H9 (cell line): ENCODE measurements at regions not wholly inside any gene's neighbourhood (a gene's known extent, or its start where the extent isn't known, plus 50 kb on each side); places are given as distances from the start of the nearest gene placed in this dataset.

Experiments
- DNase-seq: peaks from one replicate; pipeline ENCODE4 v3.0.0-alpha.2; 2017
- H2AFZ ChIP-seq: one replicate; pipeline ENCODE4 v1.6.1; 2013; ENCODE audit warnings: mild to moderate bottlenecking, low read length, control low read depth, moderate library complexity
- H2AK5ac ChIP-seq: 2 replicates; pipeline ENCODE4 v1.6.1; 2013; ENCODE audit warnings: low read length, control low read depth, mixed read lengths; ENCODE audit not compliant: insufficient read length
- H2BK120ac ChIP-seq: one replicate; pipeline ENCODE4 v1.6.1; 2013; ENCODE audit warnings: low read depth, mild to moderate bottlenecking, low read length, control low read depth, inconsistent platforms; ENCODE audit not compliant: poor library complexity, severe bottlenecking
- H2BK12ac ChIP-seq: 2 replicates; pipeline ENCODE4 v1.6.1; 2013; ENCODE audit warnings: low read length, control low read depth, mixed read lengths, low read depth; ENCODE audit not compliant: insufficient read length
- H2BK15ac ChIP-seq: 2 replicates; pipeline ENCODE4 v1.6.1; 2013; ENCODE audit warnings: low read depth, low read length, control low read depth
- H2BK20ac ChIP-seq: one replicate; pipeline ENCODE4 v1.6.1; 2013; ENCODE audit warnings: low read depth, mild to moderate bottlenecking, low read length, control low read depth, inconsistent platforms; ENCODE audit not compliant: poor library complexity, severe bottlenecking
- H2BK5ac ChIP-seq: 2 replicates; pipeline ENCODE4 v1.6.1; 2013; ENCODE audit warnings: low read length, control low read depth, mixed read lengths; ENCODE audit not compliant: insufficient read length
- H3K14ac ChIP-seq: 2 replicates; pipeline ENCODE4 v1.6.1; 2013; ENCODE audit warnings: low read length, control low read depth; ENCODE audit not compliant: insufficient read depth
- H3K18ac ChIP-seq: 2 replicates; pipeline ENCODE4 v1.6.1; 2013; ENCODE audit warnings: low read depth, mild to moderate bottlenecking, mixed read lengths, low read length, control low read depth; ENCODE audit not compliant: insufficient read length
- H3K23ac ChIP-seq: 2 replicates; pipeline ENCODE4 v1.6.1; 2013; ENCODE audit warnings: low read length, control low read depth, mixed read lengths, low read depth; ENCODE audit not compliant: insufficient read length
- H3K23me2 ChIP-seq: 2 replicates; pipeline ENCODE4 v1.6.1; 2013; ENCODE audit warnings: low read depth, mild to moderate bottlenecking, mixed read lengths, low read length, control low read depth; ENCODE audit not compliant: insufficient read length, poor library complexity, severe bottlenecking
- H3K27ac ChIP-seq: 2 replicates; pipeline ENCODE4 v1.5.1; 2013; ENCODE audit warnings: low read length, control low read depth, mixed read lengths, low read depth; ENCODE audit not compliant: insufficient read length
- H3K27me3 ChIP-seq: 2 replicates; pipeline ENCODE4 v1.6.1; 2013; ENCODE audit warnings: low read length, control low read depth, inconsistent platforms; ENCODE audit not compliant: insufficient read depth
- H3K4ac ChIP-seq: 2 replicates; pipeline ENCODE4 v1.6.1; 2013; ENCODE audit warnings: low read depth, mild to moderate bottlenecking, control low read depth, inconsistent platforms, low read length, moderate library complexity
- H3K4me1 ChIP-seq: 2 replicates; pipeline ENCODE4 v1.6.1; 2013; ENCODE audit warnings: low read length, control low read depth, inconsistent platforms; ENCODE audit not compliant: insufficient read depth
- H3K4me2 ChIP-seq: 2 replicates; pipeline ENCODE4 v1.6.1; 2013; ENCODE audit warnings: low read length, control low read depth, mixed read lengths; ENCODE audit not compliant: insufficient read length, insufficient read depth
- H3K56ac ChIP-seq: 2 replicates; pipeline ENCODE4 v1.6.1; 2013; ENCODE audit warnings: low read depth, mild to moderate bottlenecking, mixed read lengths, low read length, control low read depth; ENCODE audit not compliant: insufficient read length
- H3K79me1 ChIP-seq: 2 replicates; pipeline ENCODE4 v1.6.1; 2013; ENCODE audit warnings: low read depth, mild to moderate bottlenecking, moderate library complexity, low read length, control low read depth, inconsistent platforms; ENCODE audit not compliant: insufficient read depth, poor library complexity, severe bottlenecking
- H3K79me2 ChIP-seq: 2 replicates; pipeline ENCODE4 v1.6.1; 2013; ENCODE audit warnings: low read length, control low read depth, inconsistent platforms; ENCODE audit not compliant: insufficient read depth
- H3K9ac ChIP-seq: 2 replicates; pipeline ENCODE4 v1.6.1; 2013; ENCODE audit warnings: low read length, control low read depth, mixed read lengths; ENCODE audit not compliant: insufficient read length; ENCODE audit errors: extremely low read depth
- H3K9me3 ChIP-seq: one replicate; pipeline ENCODE4 v1.6.1; 2013; ENCODE audit warnings: low read depth, low read length, inconsistent platforms; ENCODE audit not compliant: control insufficient read depth
- H3T11ph ChIP-seq: one replicate; pipeline ENCODE4 v1.6.1; 2013; ENCODE audit warnings: mild to moderate bottlenecking, low read length, control low read depth, inconsistent platforms
- H4K20me1 ChIP-seq: one replicate; pipeline ENCODE4 v1.6.1; 2013; ENCODE audit not compliant: control insufficient read depth, insufficient read length, insufficient read depth
- H4K5ac ChIP-seq: 2 replicates; pipeline ENCODE4 v1.6.1; 2013; ENCODE audit warnings: low read depth, mild to moderate bottlenecking, mixed read lengths, low read length, control low read depth; ENCODE audit not compliant: insufficient read length
- H4K8ac ChIP-seq: replicated peaks from 2 replicates; pipeline ENCODE4 v1.6.1; 2013; ENCODE audit warnings: low read length, control low read depth, mixed read lengths, low read depth; ENCODE audit not compliant: insufficient read length
- H4K91ac ChIP-seq: 2 replicates; pipeline ENCODE4 v1.6.1; 2013; ENCODE audit warnings: low read depth, mild to moderate bottlenecking, moderate library complexity, mixed read lengths, low read length, control low read depth; ENCODE audit not compliant: insufficient read length
- H3K27ac Mint-ChIP-seq, 3 experiments: 2 replicates in 2 of 3; 3 replicates in 1 of 3; pipeline ENCODE4 v1.8.0; 2020 to 2021; ENCODE audit warnings: mixed read lengths in 3 of 3, mild to moderate bottlenecking in 1 of 3, moderate library complexity in 1 of 3
- H3K27me3 Mint-ChIP-seq: 2 replicates; pipeline ENCODE4 v1.8.0; 2021; ENCODE audit warnings: low read depth, mild to moderate bottlenecking, moderate library complexity, mixed read lengths
- H3K36me3 Mint-ChIP-seq, 3 experiments: 2 replicates in 2 of 3; 3 replicates in 1 of 3; pipeline ENCODE4 v1.8.0; 2020 to 2021; ENCODE audit warnings: low read depth in 3 of 3, mixed read lengths in 3 of 3; ENCODE audit not compliant: insufficient read depth in 1 of 3
- H3K4me1 Mint-ChIP-seq, 2 experiments: 2 replicates each; pipeline ENCODE4 v1.8.0; 2020; ENCODE audit warnings: mixed read lengths in 2 of 2
- H3K4me3 Mint-ChIP-seq, 2 experiments: 2 replicates in 1 of 2; 3 replicates in 1 of 2; pipeline ENCODE4 v1.8.0; 2020 to 2021; ENCODE audit warnings: mild to moderate bottlenecking in 2 of 2, mixed read lengths in 2 of 2, moderate library complexity in 1 of 2
- H3K9me3 Mint-ChIP-seq, 2 experiments: 2 replicates in 1 of 2; 3 replicates in 1 of 2; pipeline ENCODE4 v1.8.0; 2020; ENCODE audit warnings: mild to moderate bottlenecking in 2 of 2, mixed read lengths in 2 of 2, moderate library complexity in 1 of 2
- CTCF ChIP-seq: fragments of 200-600 bp; sonication (generic); conservative IDR thresholded peaks from 3 replicates; pipeline ENCODE4 v1.8.0; 2021; ENCODE audit warnings: antibody characterized with exemption, mild to moderate bottlenecking
- WGBS: extraction: QIAGEN DNeasy Blood & Tissue Kit; methylation state at CpG from one replicate; pipeline ENCODE4 v1.1.7; 2013; ENCODE audit warnings: missing lambda C conversion rate, low lambda C conversion rate, mixed read lengths; ENCODE audit not compliant: insufficient read length; ENCODE audit errors: extremely low coverage; 5-methylcytosine and 5-hydroxymethylcytosine counted together

- no peaks in the 10 kb centered on the region for H4K20me1 ChIP-seq
- WGBS, result no CpG with 5 or more reads among the region's 1 CpG
- H2AK5ac ChIP-seq, result no peak overlapping the region
Observed at GRCh38 chr7:41822259-41822817, 119.4 kb upstream of the INHBA start.

More at GRCh38 chr7:41822259-41822817, 119.4 kb upstream of the INHBA start:
- Histone ChIP-seq H3K4ac (no peak overlapping the region), H2BK20ac (no peak overlapping the region), H3K18ac (no peak overlapping the region), H3K14ac (no peak overlapping the region), H3K56ac (no peak overlapping the region), H2BK15ac (no peak overlapping the region), H3K4me1 (no peaks in the 10 kb centered on the region), H3K23me2 (no peaks in the 10 kb centered on the region), H3K9me3 (no peaks in the 10 kb centered on the region), H4K8ac (no peak overlapping the region), H3K79me1 (no peaks in the 10 kb centered on the region), H3K79me2 (no peaks in the 10 kb centered on the region), H3K23ac (no peak overlapping the region), H3K4me2 (no peak overlapping the region), H2AFZ (no peak overlapping the region), H3K27ac (no peak overlapping the region), H3K27me3 (no peaks in the 10 kb centered on the region), H2BK5ac (no peak overlapping the region), H4K91ac (no peak overlapping the region), H3T11ph (no peak overlapping the region), H2BK12ac (no peak overlapping the region), H3K9ac (no peak overlapping the region), H4K5ac (no peak overlapping the region), H2BK120ac (no peak overlapping the region)
- no peak for DNase-seq
- TF ChIP-seq CTCF, result no peak
- H3K9me3 Mint-ChIP-seq, result 0 out of 5 replicates have a peak, but pooled peaks cover 0 to 2% of the 10 kb centered on the region in 2 experiments
- H3K4me3 Mint-ChIP-seq, result no peak overlapping the region
- H3K27ac Mint-ChIP-seq, result no peak overlapping the region; a peak in 1 of 7 replicates
- H3K36me3 Mint-ChIP-seq, result no peaks in the 10 kb centered on the region
- peaks cover 16% of the 10 kb centered on the region for H3K27me3 Mint-ChIP-seq
- peaks cover 9 to 14% of the 10 kb centered on the region in 2 experiments for H3K4me1 Mint-ChIP-seq
